ENCODE measurements at regions not wholly inside any gene's neighbourhood (a gene's known extent, or its start where the extent isn't known, plus 50 kb on each side); places are given as distances from the start of the nearest gene placed in this dataset.

DNA sequence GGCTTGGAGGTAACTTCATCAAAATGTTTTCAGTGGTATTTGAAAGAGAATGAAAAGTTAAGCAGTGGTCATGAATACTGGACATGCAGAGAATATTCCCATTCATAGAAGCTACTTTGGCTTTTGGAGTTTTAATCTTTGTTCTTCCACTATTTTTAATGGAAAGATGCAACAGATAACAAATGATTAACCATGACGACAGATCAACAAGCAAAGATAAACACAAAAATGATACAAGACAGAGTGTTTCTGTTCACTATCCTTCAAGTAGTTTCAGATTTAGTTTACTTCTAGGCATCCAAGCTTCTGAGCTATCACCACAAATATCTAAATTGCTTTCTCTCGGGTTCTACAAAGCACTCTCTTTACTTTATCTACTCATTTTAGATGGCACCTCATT, 1004.9 kb upstream of the ADGRL3 start:
- Histone ChIP-seq H3K4me1 (ENCODE audit: low read depth) (no peaks in the 10 kb centered on the region), H3K4me3 (no peak overlapping the region), H3K36me3 (ENCODE audit: low read depth) (no peaks in the 10 kb centered on the region), H3K9me3 (no peaks in the 10 kb centered on the region)
- no peak for ATAC-seq
- intact Hi-C loops (cut with DNase I, micrococcal nuclease) = no loop called here
- DNase-seq = no peak
- TF ChIP-seq, protein P1, sequence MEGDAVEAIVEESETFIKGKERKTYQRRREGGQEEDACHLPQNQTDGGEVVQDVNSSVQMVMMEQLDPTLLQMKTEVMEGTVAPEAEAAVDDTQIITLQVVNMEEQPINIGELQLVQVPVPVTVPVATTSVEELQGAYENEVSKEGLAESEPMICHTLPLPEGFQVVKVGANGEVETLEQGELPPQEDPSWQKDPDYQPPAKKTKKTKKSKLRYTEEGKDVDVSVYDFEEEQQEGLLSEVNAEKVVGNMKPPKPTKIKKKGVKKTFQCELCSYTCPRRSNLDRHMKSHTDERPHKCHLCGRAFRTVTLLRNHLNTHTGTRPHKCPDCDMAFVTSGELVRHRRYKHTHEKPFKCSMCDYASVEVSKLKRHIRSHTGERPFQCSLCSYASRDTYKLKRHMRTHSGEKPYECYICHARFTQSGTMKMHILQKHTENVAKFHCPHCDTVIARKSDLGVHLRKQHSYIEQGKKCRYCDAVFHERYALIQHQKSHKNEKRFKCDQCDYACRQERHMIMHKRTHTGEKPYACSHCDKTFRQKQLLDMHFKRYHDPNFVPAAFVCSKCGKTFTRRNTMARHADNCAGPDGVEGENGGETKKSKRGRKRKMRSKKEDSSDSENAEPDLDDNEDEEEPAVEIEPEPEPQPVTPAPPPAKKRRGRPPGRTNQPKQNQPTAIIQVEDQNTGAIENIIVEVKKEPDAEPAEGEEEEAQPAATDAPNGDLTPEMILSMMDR (IDR thresholded peaks at IDR 0.05) = no peak

DNA sequence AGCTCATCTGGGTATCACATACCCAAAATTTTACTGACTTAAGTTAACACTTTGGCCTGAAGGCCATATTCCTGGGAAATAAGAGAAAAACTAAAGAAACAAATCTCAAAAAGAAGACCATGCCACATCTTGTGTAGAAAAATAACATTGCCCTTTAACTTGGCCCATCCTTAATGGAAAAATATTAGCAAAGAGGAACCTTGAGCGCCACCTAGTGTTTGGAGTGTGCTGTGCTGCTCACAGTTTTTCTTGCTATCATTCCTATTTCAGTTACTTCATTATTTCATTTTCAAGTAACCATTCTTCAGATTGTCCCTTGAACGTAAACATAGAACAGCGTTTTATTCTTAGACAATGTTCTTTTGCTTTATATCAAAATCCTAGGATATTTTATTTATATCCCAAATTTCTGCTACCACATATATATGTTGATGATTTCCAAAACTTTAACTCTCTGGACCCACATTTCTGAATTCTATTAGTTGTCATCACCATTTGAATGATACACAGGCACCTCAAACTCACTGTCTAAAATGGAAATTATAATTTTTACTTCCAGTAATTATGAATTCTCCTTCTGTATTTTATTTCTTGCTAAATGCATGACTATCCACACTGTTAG, 999.0 kb upstream of the ADGRL3 start:
- no peaks in the 10 kb centered on the region for H3K4me1 ChIP-seq (ENCODE audit: low read depth)
- TF ChIP-seq, protein P1 (IDR thresholded peaks at IDR 0.05) = peak; percentile 51
- no peak overlapping the region for H3K4me3 ChIP-seq
- H3K9me3 ChIP-seq = no peaks in the 10 kb centered on the region
- DNase-seq (peak in 2 of 3 donors; percentile 28 to 65), ATAC-seq (no peak)
- H3K36me3 ChIP-seq (ENCODE audit: low read depth) = no peaks in the 10 kb centered on the region
- intact Hi-C loops (cut with DNase I, micrococcal nuclease) = no loop called here

DNA sequence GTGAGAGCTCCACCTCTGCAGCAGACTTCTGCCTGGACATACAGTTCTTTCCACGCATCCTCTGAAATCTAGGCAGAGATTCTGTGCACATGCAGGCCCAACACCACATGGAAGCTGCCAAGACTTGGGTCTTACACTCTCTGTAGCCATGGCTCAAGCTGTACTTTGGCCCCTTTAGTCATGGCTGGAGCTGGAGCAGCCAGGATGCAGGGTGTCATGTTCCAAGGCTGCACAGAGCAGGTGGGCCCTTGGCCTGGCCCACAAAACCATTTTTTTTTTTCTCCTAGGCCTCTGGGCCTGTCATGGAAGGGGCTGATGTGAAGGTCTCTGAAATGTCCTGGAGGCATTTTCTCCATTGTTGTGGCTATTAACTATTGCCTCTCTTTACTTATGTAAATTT, 990.5 kb upstream of the ADGRL3 start:
- no peak for ATAC-seq
- no peaks in the 10 kb centered on the region for H3K4me1 ChIP-seq (ENCODE audit: low read depth)
- intact Hi-C loops (cut with DNase I, micrococcal nuclease) = loop anchor here in 1 of 2 donors (5.0 kb wide), 1 partner anchor 298 kb away; no protein-coding TSS in a partner anchor
- H3K9me3 ChIP-seq = no peaks in the 10 kb centered on the region
- no peak overlapping the region for H3K4me3 ChIP-seq
- TF ChIP-seq, protein P1 (IDR thresholded peaks at IDR 0.05) = no peak
- DNase-seq = no peak
- no peaks in the 10 kb centered on the region for H3K36me3 ChIP-seq (ENCODE audit: low read depth)

DNA sequence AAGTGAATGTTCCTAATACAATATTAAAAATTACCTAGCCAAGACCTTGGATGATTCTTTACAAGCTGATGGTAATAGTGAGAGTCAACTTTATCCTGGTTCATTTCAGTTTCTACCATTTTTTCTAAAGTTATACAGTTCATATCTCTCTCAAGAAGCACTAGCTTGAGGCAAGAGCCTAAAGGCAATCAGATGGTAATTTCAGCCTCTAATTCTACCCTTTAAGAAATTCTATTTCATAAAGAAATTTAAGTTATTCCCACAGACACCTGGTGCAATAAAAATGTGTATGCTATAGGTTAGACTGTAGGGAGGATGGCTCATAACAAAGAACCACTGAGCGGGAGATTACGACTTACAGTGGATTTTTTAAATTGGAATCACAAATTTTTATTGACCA, 984.2 kb upstream of the ADGRL3 start:
- Histone ChIP-seq H3K36me3 (ENCODE audit: low read depth) (no peaks in the 10 kb centered on the region), H3K4me3 (no peak overlapping the region), H3K4me1 (ENCODE audit: low read depth) (no peaks in the 10 kb centered on the region), H3K9me3 (no peaks in the 10 kb centered on the region)
- TF ChIP-seq, protein P1 (IDR thresholded peaks at IDR 0.05) = no peak
- intact Hi-C loops (cut with DNase I, micrococcal nuclease) = no loop called here
- no peak for DNase-seq
- no peak for ATAC-seq

DNA sequence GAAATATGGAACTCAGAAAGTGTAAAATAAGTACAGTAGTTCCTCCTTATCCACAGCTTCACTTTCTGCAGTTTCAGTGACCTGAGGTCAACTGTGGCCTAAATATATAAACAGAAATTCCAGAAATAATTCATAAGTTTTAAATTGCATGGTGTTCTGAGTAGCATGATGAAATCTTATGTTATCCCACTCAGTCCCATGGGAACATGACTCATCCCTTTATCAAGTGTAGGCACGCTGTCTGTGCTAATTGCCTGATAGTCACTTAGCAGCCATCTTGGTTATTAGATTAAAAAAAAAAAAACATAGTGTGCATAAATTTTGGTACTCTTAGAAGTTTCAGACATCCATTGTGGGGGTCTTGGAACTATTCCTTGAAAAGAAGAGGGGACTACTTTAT, 983.4 kb upstream of the ADGRL3 start:
- intact Hi-C loops (cut with DNase I, micrococcal nuclease) = no loop called here
- Histone ChIP-seq H3K4me3 (no peak overlapping the region), H3K4me1 (ENCODE audit: low read depth) (no peaks in the 10 kb centered on the region), H3K36me3 (ENCODE audit: low read depth) (no peaks in the 10 kb centered on the region), H3K9me3 (no peaks in the 10 kb centered on the region)
- no peak for ATAC-seq
- TF ChIP-seq, protein P1 (IDR thresholded peaks at IDR 0.05) = no peak
- no peak for DNase-seq

DNA sequence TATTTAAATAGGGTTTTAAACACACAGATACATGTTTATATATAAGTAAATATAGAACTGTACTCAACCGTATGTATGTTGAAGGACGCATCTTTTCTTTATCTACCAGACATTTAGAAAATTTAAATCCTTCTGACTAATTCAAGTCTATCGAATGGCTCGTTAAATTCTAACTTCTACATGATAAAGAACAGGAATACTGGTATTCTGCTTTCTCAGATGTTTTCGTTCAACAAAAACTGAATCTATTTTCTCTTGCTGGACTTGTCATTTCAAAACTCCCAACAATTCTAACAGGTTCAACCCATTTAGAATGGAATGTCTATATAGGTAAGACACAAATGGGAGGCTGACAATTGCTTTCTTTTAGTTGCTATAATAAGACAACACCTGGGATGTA, 978.3 kb upstream of the ADGRL3 start:
- ATAC-seq (no peak), DNase-seq (no peak)
- H3K36me3 ChIP-seq (ENCODE audit: low read depth) = no peaks in the 10 kb centered on the region
- H3K4me3 ChIP-seq = no peak overlapping the region
- TF ChIP-seq, protein P1 (IDR thresholded peaks at IDR 0.05) = no peak
- H3K9me3 ChIP-seq = no peaks in the 10 kb centered on the region
- no peaks in the 10 kb centered on the region for H3K4me1 ChIP-seq (ENCODE audit: low read depth)
- intact Hi-C loops (cut with DNase I, micrococcal nuclease) = no loop called here
